Vagina (tissue), 2 donors: ENCODE measurements at regions not wholly inside any gene's neighbourhood (a gene's known extent, or its start where the extent isn't known, plus 50 kb on each side); places are given as distances from the start of the nearest gene placed in this dataset.
"Not testable (repeated sequence)": the region's sequence is repeated elsewhere in the genome, so short reads cannot be mapped to it uniquely, and the experiment has no call there.

Source experiments
- DNase-seq, 2 donors: peaks; one replicate each; pipeline ENCODE4 v3.0.0-alpha.2; 2017; ENCODE audit errors: extremely low spot score in 2 of 2
- H3K27ac ChIP-seq: fragments of 200-600 bp; sonication (generic); one replicate; pipeline ENCODE4 v1.5.1; 2019
- H3K27me3 ChIP-seq: fragments of 200-600 bp; sonication (generic); one replicate; pipeline ENCODE4 v1.5.1; 2019
- H3K36me3 ChIP-seq, 2 donors: fragments of 200-600 bp; sonication (generic); one replicate each; pipeline ENCODE4 v1.5.1; 2017 to 2019
- H3K4me1 ChIP-seq: fragments of 200-600 bp; sonication (generic); one replicate; pipeline ENCODE4 v1.5.1; 2019
- H3K4me3 ChIP-seq, 2 donors: fragments of 200-600 bp; sonication (generic); 1 replicate in 1 of 2; 2 replicates in 1 of 2; pipeline ENCODE4 v1.5.1; 2016 to 2019
- H3K9me3 ChIP-seq: fragments of 200-600 bp; sonication (generic); one replicate; pipeline ENCODE4 v1.5.1; 2019
- CTCF ChIP-seq, 3 experiments: fragments of 450-650 bp in 2 of 3; fragments of 200-600 bp in 1 of 3; sonication (generic) in 1 of 3; IDR thresholded peaks; one replicate each; pipeline ENCODE4 v1.5.1; 2017 to 2019; ENCODE audit warnings: antibody characterized with exemption in 3 of 3, mild to moderate bottlenecking in 2 of 3, moderate library complexity in 2 of 3
- POLR2A ChIP-seq, 2 donors: fragments of 450-650 bp; IDR thresholded peaks; one replicate each; pipeline ENCODE4 v1.6.1; 2017; ENCODE audit warnings: antibody characterized with exemption in 2 of 2, mild to moderate bottlenecking in 2 of 2, moderate library complexity in 2 of 2
- POLR2AphosphoS5 ChIP-seq, 2 donors: sonication (generic); formaldehyde crosslinking; IDR thresholded peaks; one replicate each; pipeline ENCODE4 v1.9.0; 2017; ENCODE audit warnings: antibody characterized with exemption in 2 of 2, mild to moderate bottlenecking in 2 of 2, low read depth in 1 of 2; ENCODE audit not compliant: insufficient read depth in 1 of 2
- intact Hi-C: fragments of 100-400 bp; cut with DNase I; formaldehyde crosslinking; loops from one replicate; pipeline ENCODE4 v1.15.1; 2023

- Histone ChIP-seq H3K4me1 (peaks cover 85% of the 10 kb centered on the region), H3K9me3 (no peaks in the 10 kb centered on the region), H3K27me3 (no peaks in the 10 kb centered on the region), H3K27ac (no peak overlapping the region), H3K4me3 (no peak overlapping the region), H3K36me3 (peaks cover 0 to 7% of the 10 kb centered on the region in 2 donors)
- DNase-seq = no peak
- TF ChIP-seq POLR2AphosphoS5 (IDR thresholded peaks at IDR 0.05; ENCODE audit: insufficient read depth in 1 of 2, low read depth in 1 of 2) = no peak
- no peak for TF ChIP-seq CTCF (IDR thresholded peaks at IDR 0.05)
- TF ChIP-seq POLR2A (IDR thresholded peaks at IDR 0.05) = no peak
- intact Hi-C loops = no loop called here
Measured at GRCh38 chr7:131083781-131084180, 243.9 kb upstream of the MKLN1 start.

- H3K27ac ChIP-seq, intact Hi-C loops: not testable (repeated sequence)
- peaks cover 85% of the 10 kb centered on the region for H3K4me1 ChIP-seq
Measured at GRCh38 chr7:131084336-131084735, 243.3 kb upstream of the MKLN1 start.

GRCh38 chr7:131087756-131088658 is 239.7 kb upstream of the MKLN1 start:
- Histone ChIP-seq H3K27me3 (no peaks in the 10 kb centered on the region), H3K36me3 (peaks cover 0 to 5% of the 10 kb centered on the region in 2 donors), H3K27ac (no peak overlapping the region), H3K9me3 (no peaks in the 10 kb centered on the region), H3K4me1 (peaks cover 91% of the 10 kb centered on the region), H3K4me3 (no peak overlapping the region)
- no peak for TF ChIP-seq CTCF (IDR thresholded peaks at IDR 0.05)
- no peak for TF ChIP-seq POLR2AphosphoS5 (IDR thresholded peaks at IDR 0.05; ENCODE audit: insufficient read depth in 1 of 2, low read depth in 1 of 2)
- no peak for TF ChIP-seq POLR2A (IDR thresholded peaks at IDR 0.05)
- intact Hi-C loops = no loop called here
- no peak for DNase-seq

More at GRCh38 chr7:131084336-131084735, 243.3 kb upstream of the MKLN1 start:
- H3K36me3 ChIP-seq, H3K27me3 ChIP-seq, H3K9me3 ChIP-seq, H3K4me3 ChIP-seq, DNase-seq: not testable (repeated sequence)

- H3K4me3 ChIP-seq = no peak overlapping the region
- no peaks in the 10 kb centered on the region for H3K27me3 ChIP-seq
- no peak for DNase-seq
- TF ChIP-seq POLR2AphosphoS5 (IDR thresholded peaks at IDR 0.05; ENCODE audit: insufficient read depth in 1 of 2, low read depth in 1 of 2) = no peak
- TF ChIP-seq CTCF (IDR thresholded peaks at IDR 0.05) = no peak
- TF ChIP-seq POLR2A (IDR thresholded peaks at IDR 0.05) = no peak
- peaks cover 0 to 11% of the 10 kb centered on the region in 2 donors for H3K36me3 ChIP-seq
- H3K4me1 ChIP-seq = peaks cover 90% of the 10 kb centered on the region
- intact Hi-C loops = no loop called here
- H3K27ac ChIP-seq = no peak overlapping the region
- H3K9me3 ChIP-seq = no peaks in the 10 kb centered on the region
Measured at GRCh38 chr7:131090188-131090587, 237.5 kb upstream of the MKLN1 start.

GRCh38 chr7:131090886-131091692 is 236.6 kb upstream of the MKLN1 start:
- H3K27me3 ChIP-seq = no peaks in the 10 kb centered on the region
- peak overlapping the region; percentile 16 for H3K27ac ChIP-seq
- peaks cover 91% of the 10 kb centered on the region for H3K4me1 ChIP-seq
- H3K9me3 ChIP-seq = no peaks in the 10 kb centered on the region
- H3K36me3 ChIP-seq = peaks cover 0 to 11% of the 10 kb centered on the region in 2 donors
- no peak overlapping the region for H3K4me3 ChIP-seq
- no peak for DNase-seq
- no peak for TF ChIP-seq POLR2A (IDR thresholded peaks at IDR 0.05)
- no peak for TF ChIP-seq CTCF (IDR thresholded peaks at IDR 0.05)
- TF ChIP-seq POLR2AphosphoS5 (IDR thresholded peaks at IDR 0.05; ENCODE audit: insufficient read depth in 1 of 2, low read depth in 1 of 2) = no peak
- intact Hi-C loops = no loop called here
